SU-DHL-6 (cell line): ENCODE measurements at regions not wholly inside any gene's neighbourhood (a gene's known extent, or its start where the extent isn't known, plus 50 kb on each side); places are given as distances from the start of the nearest gene placed in this dataset.
"Not testable (repeated sequence)": the region's sequence is repeated elsewhere in the genome, so short reads cannot be mapped to it uniquely, and the experiment has no call there.

Experiments
- H2AFZ ChIP-seq: fragments of 200-600 bp; sonication (generic); 2 replicates; pipeline ENCODE4 v1.6.1; 2014; ENCODE audit warnings: low read depth, mild to moderate bottlenecking, moderate library complexity, mixed read lengths, antibody characterized with exemption, low read length; ENCODE audit not compliant: severe bottlenecking
- H3F3A ChIP-seq: fragments of 200-600 bp; shearing (Covaris generic); 2 replicates; pipeline ENCODE4 v1.6.0; 2016; ENCODE audit warnings: antibody characterized with exemption, mild to moderate bottlenecking; ENCODE audit not compliant: insufficient read depth
- H3K27ac ChIP-seq: fragments of 200-600 bp; sonication (generic); 2 replicates; pipeline ENCODE4 v1.5.1; 2016; ENCODE audit warnings: low read depth, mild to moderate bottlenecking, low read length, moderate library complexity, mixed read lengths
- H3K27me3 ChIP-seq: fragments of 200-600 bp; sonication (generic), shearing (Covaris generic); 2 replicates; pipeline ENCODE4 v1.6.0; 2014; ENCODE audit warnings: mild to moderate bottlenecking, low read length
- H3K36me3 ChIP-seq: fragments of 200-600 bp; sonication (generic); 2 replicates; pipeline ENCODE4 v1.6.1; 2014; ENCODE audit warnings: mild to moderate bottlenecking, low read length, mixed read lengths
- H3K4me2 ChIP-seq: fragments of 300-600, 200-600 bp; shearing (Covaris generic), sonication (generic); 2 replicates; pipeline ENCODE4 v1.6.0; 2014; ENCODE audit warnings: low read length, low read depth, mild to moderate bottlenecking; ENCODE audit not compliant: poor library complexity, severe bottlenecking
- H3K4me3 ChIP-seq: fragments of 200-600 bp; sonication (generic); 2 replicates; pipeline ENCODE4 v1.5.1; 2014; ENCODE audit warnings: antibody characterized with exemption, low read length, mild to moderate bottlenecking, mixed read lengths; ENCODE audit not compliant: insufficient read depth, poor library complexity, severe bottlenecking
- H3K79me2 ChIP-seq: fragments of 200-600 bp; sonication (generic); 2 replicates; pipeline ENCODE4 v1.6.1; 2014; ENCODE audit warnings: mild to moderate bottlenecking, low read length, moderate library complexity; ENCODE audit not compliant: insufficient read depth
- H3K9ac ChIP-seq: fragments of 200-600 bp; sonication (generic); 2 replicates; pipeline ENCODE4 v1.7.0; 2014; ENCODE audit warnings: mild to moderate bottlenecking, low read length
- H3K9me2 ChIP-seq: fragments of 200-600 bp; sonication (generic); replicated peaks from 2 replicates; pipeline ENCODE4 v1.6.1; 2014; ENCODE audit warnings: low read length; ENCODE audit not compliant: insufficient read depth
- H3K9me3 ChIP-seq: fragments of 200-600 bp; sonication (generic); 2 replicates; pipeline ENCODE4 v1.6.1; 2014; ENCODE audit warnings: low read length, mixed read lengths; ENCODE audit not compliant: insufficient read depth
- H4K20me1 ChIP-seq: fragments of 200-600 bp; sonication (generic); 2 replicates; pipeline ENCODE4 v1.6.1; 2014; ENCODE audit warnings: low read depth, mild to moderate bottlenecking, antibody characterized with exemption, low read length, moderate library complexity, mixed read lengths
- EZH2phosphoT487 ChIP-seq: fragments of 200-600 bp; sonication (generic), shearing (Covaris generic); conservative IDR thresholded peaks from 2 replicates; pipeline ENCODE4 v1.6.1; 2018; ENCODE audit warnings: mild to moderate bottlenecking, antibody characterized with exemption, low read length, moderate library complexity, mixed read lengths
- TF ChIP-seq, protein P1 (sequence below): fragments of 200-600 bp; sonication (generic); IDR thresholded peaks from one replicate; pipeline ENCODE4 v1.5.1; 2017; ENCODE audit warnings: antibody characterized with exemption, mild to moderate bottlenecking, low read length, moderate library complexity; ENCODE audit not compliant: insufficient read depth, poor library complexity, severe bottlenecking

DNA sequence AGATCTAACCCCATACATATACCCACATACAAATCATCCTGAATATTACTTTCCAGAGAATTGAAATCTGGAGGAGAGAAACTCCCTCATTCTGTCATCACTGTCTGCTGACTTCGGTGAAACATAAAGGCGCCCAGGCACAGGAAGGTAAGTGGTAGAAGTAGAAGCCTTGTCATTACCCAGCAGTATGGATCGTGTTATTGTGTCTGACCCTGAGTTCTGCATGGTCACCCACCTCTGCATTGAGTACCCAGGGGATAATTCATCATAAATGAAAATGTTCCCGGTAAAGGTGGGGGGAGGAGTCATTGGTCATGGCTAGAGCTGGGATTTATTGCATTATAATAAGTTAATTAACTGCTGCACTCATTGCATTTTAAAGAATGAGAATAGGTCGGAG is 342.6 kb upstream of the PKN2 start:
- no peak overlapping the region for H3K9ac ChIP-seq
- H3K36me3 ChIP-seq, result no peaks in the 10 kb centered on the region
- H3K27me3 ChIP-seq, result no peaks in the 10 kb centered on the region
- H4K20me1 ChIP-seq, result no peaks in the 10 kb centered on the region
- H3K27ac ChIP-seq, result no peak overlapping the region
- no peak overlapping the region for H3K4me2 ChIP-seq
- TF ChIP-seq EZH2phosphoT487, result no peak
- TF ChIP-seq, protein P1, sequence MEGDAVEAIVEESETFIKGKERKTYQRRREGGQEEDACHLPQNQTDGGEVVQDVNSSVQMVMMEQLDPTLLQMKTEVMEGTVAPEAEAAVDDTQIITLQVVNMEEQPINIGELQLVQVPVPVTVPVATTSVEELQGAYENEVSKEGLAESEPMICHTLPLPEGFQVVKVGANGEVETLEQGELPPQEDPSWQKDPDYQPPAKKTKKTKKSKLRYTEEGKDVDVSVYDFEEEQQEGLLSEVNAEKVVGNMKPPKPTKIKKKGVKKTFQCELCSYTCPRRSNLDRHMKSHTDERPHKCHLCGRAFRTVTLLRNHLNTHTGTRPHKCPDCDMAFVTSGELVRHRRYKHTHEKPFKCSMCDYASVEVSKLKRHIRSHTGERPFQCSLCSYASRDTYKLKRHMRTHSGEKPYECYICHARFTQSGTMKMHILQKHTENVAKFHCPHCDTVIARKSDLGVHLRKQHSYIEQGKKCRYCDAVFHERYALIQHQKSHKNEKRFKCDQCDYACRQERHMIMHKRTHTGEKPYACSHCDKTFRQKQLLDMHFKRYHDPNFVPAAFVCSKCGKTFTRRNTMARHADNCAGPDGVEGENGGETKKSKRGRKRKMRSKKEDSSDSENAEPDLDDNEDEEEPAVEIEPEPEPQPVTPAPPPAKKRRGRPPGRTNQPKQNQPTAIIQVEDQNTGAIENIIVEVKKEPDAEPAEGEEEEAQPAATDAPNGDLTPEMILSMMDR, result no peak
- H3F3A ChIP-seq, result no peaks in the 10 kb centered on the region
- no peak overlapping the region for H2AFZ ChIP-seq
- H3K4me3 ChIP-seq, result no peak overlapping the region
- H3K9me3 ChIP-seq, result no peaks in the 10 kb centered on the region
- no peaks in the 10 kb centered on the region for H3K79me2 ChIP-seq
- H3K9me2 ChIP-seq, result no peaks in the 10 kb centered on the region

DNA sequence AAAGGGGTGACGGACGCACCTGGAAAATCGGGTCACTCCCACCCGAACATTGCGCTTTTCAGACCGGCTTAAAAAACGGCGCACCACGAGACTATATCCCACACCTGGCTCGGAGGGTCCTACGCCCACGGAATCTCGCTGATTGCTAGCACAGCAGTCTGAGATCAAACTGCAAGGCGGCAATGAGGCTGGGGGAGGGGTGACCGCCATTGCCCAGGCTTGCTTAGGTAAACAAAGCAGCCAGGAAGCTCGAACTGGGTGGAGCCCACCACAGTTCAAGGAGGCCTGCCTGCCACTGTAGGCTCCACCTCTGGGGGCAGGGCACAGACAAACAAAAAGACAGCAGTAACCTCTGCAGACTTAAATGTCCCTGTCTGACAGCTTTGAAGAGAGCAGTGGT is 342.0 kb upstream of the PKN2 start:
- H3K9me3 ChIP-seq, H3K36me3 ChIP-seq, H3K9ac ChIP-seq, H3K4me3 ChIP-seq, H3K4me2 ChIP-seq, H3K9me2 ChIP-seq, H3K27me3 ChIP-seq, H3K79me2 ChIP-seq, H2AFZ ChIP-seq, H3F3A ChIP-seq, H4K20me1 ChIP-seq, H3K27ac ChIP-seq: not testable (repeated sequence)

DNA sequence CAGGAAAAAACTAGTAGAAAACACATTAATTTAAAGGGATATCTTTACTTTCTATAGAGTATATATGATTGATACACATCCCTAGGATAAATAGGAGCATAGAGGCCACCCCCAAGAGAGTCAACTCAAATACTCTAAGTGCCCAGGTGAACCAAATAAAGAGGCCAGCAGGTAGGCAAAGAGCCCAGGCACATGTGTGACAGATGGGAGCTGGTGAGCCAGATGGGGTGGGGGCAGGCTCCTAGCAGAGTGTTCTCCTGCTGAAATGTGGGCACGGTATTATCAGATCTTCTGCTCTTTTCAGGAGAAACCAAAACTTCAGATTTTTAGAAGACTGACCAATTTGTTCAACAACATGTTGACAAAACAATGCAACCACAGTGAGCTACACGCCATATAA is 333.4 kb upstream of the PKN2 start:
- no peak overlapping the region for H3K4me2 ChIP-seq
- no peaks in the 10 kb centered on the region for H3F3A ChIP-seq
- no peaks in the 10 kb centered on the region for H3K79me2 ChIP-seq
- no peaks in the 10 kb centered on the region for H3K9me3 ChIP-seq
- H3K4me3 ChIP-seq, result no peak overlapping the region
- TF ChIP-seq, protein P1, result no peak
- no peak for TF ChIP-seq EZH2phosphoT487
- no peaks in the 10 kb centered on the region for H3K9me2 ChIP-seq
- H4K20me1 ChIP-seq, result no peaks in the 10 kb centered on the region
- H3K36me3 ChIP-seq, result no peaks in the 10 kb centered on the region
- H2AFZ ChIP-seq, result no peak overlapping the region
- no peaks in the 10 kb centered on the region for H3K27me3 ChIP-seq
- H3K9ac ChIP-seq, result no peak overlapping the region
- H3K27ac ChIP-seq, result no peak overlapping the region

DNA sequence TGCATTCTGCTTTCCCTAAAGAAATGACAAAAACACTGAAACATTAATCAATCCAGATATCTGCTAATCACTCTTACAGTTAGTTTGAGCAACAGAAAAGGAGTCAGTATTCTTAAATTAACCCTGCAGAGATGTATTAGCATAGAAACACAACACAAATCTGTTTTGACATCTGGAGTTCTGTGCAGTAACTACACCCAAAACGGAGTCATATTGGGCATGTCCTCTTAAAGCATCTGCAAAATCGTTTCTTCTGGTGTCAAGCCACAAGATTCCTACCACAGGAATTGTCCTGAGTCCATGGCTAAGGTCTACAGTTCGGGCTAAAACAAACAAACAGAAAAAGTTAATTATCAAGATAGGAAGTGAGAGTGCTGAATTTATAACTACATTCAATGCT is 332.1 kb upstream of the PKN2 start:
- Histone ChIP-seq H4K20me1 (no peaks in the 10 kb centered on the region), H3K36me3 (no peaks in the 10 kb centered on the region), H3K79me2 (no peaks in the 10 kb centered on the region), H3K9me2 (no peaks in the 10 kb centered on the region), H3K4me3 (no peak overlapping the region), H3K27ac (no peak overlapping the region), H2AFZ (no peak overlapping the region), H3F3A (no peaks in the 10 kb centered on the region), H3K9me3 (no peaks in the 10 kb centered on the region), H3K9ac (no peak overlapping the region), H3K27me3 (no peaks in the 10 kb centered on the region), H3K4me2 (no peak overlapping the region)
- no peak for TF ChIP-seq EZH2phosphoT487
- TF ChIP-seq, protein P1, result no peak
